GM19372 (cell line): ENCODE measurements at regions not wholly inside any gene's neighbourhood (a gene's known extent, or its start where the extent isn't known, plus 50 kb on each side); places are given as distances from the start of the nearest gene placed in this dataset.
"Not testable (repeated sequence)": the region's sequence is repeated elsewhere in the genome, so short reads cannot be mapped to it uniquely, and the experiment has no call there.

ENCODE experiments used
- ATAC-seq: cut with Tn5 transposase; IDR thresholded peaks from one replicate; pipeline ENCODE4 v1.9.1; 2021; ENCODE audit warnings: mild to moderate bottlenecking, low read depth, moderate library complexity; ENCODE audit not compliant: unreplicated experiment

DNA sequence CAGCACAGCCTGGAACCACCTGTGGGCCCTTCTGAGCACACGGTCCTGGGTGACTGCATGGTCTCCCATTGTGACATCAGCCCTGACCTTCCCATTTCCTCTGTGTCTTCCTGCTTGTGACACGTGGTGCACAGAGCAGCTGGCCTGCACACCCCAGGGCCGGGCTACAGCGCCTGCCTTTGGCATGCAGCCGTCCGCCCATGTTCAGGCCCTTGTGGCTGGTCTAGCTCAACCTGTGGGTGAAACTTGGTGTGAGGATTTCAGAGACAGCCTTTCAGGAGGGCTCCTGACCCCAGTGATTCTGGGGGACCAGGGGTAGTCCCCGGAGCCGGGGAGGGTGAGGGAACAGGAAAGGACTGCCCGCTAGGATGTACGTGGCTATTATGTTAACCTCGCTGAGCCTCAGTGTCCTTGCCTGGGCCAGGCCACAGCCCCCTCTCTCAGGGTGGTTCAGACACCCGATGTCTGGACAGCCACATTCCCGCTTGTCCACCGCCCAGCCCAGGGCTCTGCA, 284.8 kb upstream of the HS6ST1 start:
- no peak for ATAC-seq

DNA sequence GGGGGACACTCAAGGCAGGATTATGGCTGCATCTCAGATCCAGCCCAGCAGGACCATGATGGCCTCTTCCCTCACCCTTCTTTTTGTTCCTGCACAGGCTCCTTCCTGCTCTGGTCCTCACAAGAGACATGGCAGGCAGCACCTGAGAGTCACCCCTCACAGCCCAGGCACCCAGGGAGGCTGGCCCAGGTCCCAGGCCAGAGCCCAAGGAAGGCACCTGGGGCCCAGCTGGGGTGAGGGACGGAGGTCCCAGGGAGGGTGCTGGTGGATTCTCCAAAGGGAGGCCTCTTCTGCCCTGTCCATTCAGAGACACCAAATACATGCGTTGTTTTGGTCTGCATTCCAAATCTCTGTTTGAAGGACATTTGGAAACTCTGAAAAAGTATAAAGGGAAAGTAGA, 285.4 kb upstream of the HS6ST1 start:
- no peak for ATAC-seq

DNA sequence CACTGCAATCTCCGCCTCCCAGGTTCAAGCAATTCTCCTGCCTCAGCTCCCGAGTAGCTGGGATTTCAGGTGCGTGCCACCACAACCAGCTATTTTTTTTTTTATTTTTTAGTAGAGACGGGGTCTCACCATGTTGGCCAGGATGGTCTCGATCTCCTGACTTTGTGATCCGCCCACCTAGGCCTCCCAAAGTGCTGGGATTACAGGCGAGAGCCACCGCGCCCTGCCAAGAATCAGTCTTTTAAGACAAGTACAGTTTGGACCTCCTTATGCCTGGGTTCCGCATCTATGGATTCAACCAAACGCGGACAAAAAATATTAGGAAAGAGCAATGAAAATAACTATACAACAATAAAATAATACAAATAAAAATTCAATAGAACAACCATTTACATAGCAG, 285.9 kb upstream of the HS6ST1 start:
- not testable (repeated sequence) for ATAC-seq

DNA sequence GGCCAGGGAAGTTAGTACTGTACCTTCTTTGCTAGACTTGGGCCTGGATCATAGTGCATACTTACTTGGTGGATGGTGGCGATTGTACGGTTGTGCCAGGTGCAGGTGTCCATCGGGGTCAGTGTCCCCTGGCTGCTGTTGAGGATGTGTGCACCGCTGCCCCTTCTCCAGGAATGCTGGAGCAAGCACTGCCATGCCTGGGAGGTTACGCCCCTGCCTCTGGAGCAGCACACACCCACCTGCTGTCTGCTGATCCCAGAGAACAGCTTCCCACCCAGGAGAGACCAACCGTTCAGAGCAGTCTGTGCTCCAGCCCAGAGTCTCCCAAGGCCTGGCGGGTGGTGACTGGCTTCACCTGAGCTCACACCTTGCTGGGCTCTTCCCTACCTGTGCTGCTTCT, 286.8 kb upstream of the HS6ST1 start:
- no peak for ATAC-seq

DNA sequence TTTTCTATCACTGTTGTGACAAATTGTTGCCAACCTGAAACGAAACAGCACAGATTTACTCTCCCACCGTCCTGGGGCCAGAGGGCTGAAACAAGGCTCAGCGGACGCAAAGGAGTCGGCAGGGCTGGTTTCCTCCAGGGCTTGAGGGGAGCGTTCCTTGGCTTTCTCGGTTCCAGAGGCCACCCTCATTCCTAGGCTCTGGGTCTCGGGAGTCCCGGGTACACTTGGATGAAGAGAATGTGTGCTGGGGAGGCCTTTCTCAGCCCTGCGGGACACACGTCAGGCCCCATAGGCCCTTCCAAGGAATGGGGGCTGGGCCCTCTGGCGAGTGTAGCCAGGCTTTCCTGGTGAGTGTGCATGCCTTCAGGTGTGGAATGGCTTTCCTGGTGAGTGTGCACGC, 287.3 kb upstream of the HS6ST1 start:
- no peak for ATAC-seq

DNA sequence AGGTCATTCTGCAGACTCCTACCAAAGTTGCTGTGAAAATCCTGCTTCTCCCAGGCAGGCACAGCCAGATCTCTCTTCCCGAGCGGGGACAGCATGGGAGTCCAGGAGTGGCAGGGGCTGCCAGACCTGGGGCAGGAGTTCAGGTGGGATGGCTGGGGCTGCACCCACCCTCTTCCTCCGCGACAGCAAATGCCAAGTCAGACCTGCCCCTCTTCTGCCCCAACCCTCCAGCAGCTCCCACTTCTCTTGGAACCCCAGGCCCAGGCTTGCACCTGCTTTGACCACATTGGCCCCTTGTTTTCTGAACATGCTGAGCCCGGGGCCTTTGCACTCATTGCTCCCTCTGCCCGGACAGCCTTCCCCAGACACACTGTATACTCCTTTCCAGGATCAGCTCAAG, 288.2 kb upstream of the HS6ST1 start:
- no peak for ATAC-seq

DNA sequence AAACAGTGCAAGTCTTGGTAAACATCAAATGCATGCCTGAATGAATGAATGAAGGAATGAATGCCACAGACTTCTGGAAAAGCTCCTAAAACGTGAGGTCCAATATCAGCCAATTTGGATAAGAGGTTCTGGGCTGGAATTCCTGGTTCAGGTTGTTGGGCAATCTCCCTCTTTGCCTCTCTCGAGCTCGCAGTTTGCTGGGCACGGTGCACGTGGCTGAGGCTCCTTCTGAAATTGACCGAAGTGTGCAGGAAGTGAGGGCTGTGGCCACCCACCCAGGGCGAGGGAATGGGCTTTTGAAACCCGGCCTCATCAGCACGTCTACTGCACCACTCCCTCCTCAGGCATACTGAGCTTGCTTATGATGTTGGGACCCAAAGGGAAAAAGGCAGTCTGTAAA, 288.8 kb upstream of the HS6ST1 start:
- ATAC-seq, result no peak

DNA sequence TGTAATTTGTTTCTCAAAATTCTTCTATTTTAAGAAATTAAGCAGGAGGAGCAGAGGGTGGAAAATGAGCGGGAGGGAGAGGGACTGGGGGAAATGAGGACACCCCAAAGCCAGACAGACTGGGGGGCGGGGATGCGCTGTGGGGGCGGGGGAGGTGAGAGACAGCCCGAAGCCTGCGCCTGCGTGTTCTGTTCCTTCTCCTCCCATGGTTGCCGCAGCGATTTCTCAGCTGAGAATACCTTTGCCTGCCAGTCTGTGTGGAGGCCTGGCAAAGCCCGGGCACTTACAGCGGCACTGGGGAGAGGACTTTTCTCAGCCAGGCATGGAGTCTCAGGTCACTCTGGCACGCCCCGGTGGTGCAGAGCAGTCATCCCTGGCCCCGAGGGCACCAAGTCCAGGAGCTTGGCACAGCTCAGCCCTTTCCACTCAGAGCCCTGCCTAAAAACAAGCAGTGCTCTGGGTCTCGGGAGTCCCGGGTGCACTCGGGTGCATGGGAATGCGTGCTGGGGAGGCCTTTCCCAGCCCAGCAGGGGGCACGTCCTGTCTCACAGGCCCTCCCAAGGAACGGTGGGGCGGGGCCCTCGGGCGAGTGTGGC, 289.3 kb upstream of the HS6ST1 start:
- ATAC-seq, result no peak

DNA sequence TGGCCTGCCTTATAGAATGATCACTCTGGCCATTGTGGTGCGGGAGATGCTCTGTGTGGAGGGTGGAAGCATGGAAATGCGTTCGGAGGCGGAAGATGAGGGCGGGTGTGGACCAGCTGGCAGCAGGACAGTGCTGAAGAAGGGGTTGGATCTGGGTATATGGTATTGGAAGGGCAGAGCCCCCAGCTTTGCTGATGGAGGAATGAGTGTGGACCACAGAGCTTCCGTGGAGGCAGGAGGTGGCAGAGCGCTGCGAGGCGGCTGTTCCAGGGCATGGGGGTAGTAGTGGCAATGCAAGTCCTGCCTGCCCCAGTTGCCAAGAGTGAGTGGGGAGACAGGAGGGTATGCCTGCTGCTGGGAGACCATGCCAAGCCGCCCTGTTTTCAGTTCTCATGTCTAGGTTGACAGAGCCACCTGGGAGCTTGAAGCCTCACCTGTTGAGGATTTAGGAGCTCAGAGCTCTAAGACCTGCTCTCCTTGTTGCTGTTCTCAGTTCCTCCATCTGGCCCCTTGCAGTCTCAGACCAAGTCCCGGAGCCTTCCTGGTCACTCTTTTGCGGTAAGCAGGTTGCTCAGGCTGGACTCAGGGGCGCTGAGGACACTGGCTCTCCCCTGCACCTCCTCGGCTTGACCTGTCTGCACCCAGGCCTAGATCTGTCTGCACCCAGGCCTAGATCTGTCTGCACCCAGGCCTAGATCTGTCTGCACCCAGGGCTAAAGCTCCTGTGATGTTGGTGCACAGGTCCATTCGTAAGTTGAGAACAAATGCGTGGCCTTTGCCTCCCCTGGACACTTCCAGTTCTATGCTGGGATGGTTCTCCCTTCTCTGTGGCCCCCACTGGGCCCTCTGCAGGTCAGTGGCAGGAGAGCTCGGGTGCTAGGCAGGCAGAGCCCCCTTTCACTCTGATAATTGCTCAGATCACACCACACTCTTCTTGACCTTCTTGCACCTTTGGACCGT, 290.5 kb upstream of the HS6ST1 start:
- ATAC-seq, result no peak

DNA sequence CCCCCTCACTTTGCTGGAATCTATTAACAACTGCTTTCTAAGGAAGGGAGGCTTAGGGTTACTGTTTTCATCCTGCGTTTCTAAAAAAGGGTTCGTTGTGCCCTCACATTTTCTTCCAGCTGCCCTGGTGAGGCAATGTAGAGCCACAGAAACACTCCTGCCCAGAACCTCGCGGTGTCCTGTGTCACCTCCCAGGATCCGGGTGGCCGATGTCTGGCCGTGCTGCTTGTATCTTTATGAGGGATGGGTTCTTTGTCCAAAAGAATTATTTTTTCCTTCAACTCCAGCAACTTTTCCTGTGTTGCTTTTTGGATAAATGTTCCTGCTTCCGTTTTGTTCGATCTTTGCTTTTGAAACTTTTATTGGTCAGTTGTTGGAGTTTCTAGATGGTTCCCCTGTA, 291.8 kb upstream of the HS6ST1 start:
- no peak for ATAC-seq

DNA sequence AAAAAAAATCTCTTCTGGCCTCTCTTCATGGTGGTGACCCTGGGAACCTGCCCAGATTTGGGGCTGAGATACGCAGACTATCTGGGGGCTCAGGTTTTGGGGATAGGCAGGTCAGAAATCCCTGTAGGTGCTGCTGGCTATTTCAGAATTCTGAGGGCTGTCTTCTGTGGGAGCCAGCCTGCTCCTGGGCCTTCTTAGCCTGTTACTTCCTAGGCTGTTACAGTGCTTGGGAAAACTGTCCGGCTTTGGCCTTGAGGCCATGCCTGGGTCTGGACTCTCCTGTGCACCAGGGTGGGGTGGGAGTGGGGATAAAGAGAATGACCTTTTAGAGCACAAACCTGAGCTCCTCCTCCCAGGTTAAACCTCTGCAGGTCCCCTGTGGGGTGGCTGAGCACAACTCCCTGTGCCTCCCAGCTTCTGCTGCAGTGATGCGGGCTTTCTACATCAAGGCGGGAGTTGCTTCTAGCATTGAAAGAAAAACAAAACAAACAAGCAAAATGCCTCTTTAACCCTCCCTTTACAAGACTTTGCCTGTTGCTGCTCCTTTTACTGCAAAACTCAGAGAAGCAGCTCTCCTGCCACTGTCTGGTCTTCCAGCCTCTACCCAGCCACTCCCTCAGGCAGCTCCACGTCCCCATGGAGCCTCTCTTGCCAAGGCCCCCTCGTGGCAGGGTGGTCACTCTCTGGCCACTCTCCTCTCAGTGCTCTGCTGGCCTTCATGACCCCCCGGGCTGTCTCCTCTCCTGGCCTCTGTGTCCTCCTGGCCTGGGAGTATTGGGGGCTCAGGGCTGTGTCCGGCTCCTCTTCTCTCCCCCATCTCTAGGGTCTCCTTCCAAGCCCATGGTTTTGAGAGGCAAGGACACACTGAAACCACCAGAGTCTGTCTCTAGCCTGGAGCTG, 293.0 kb upstream of the HS6ST1 start:
- ATAC-seq, result no peak

DNA sequence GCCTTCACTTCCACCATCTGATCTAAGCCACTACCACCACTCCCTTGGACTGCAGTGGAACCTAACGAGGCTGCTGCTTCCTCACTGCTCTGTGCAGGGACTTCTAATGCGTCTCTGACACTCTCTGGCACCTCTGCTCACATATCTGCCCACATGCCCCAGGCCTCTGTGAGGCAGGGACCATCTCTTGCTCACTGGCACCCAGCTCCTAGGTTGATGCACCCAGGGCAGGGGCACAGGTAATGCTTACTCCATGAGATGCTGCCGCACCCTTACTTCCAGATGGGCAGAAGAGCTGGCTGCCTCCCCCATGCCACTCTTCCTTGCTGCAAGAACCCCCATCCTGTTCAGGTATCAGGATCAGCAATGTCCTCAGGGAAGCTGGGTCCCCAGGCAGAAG, 294.0 kb upstream of the HS6ST1 start:
- ATAC-seq, result no peak

DNA sequence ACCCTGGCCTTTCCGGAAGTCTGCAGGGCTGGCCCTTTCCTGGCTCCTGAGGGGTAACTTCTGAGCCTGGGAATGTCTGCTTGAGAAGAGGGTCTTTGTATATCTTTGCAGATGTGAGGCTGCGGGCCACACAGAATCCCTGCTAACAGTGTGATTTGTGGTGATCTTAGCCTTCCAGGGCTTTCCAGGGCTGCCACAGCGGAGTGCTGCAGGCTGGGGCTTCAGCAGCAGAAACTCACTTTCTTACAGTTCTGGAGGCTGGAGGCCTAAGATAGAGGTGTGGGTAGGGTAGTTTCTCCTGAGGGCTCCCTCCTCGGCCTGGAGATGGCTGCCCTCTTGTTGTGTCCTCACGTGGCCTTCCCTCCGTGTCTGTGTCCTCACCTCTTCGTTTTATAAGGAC, 294.7 kb upstream of the HS6ST1 start:
- no peak for ATAC-seq

DNA sequence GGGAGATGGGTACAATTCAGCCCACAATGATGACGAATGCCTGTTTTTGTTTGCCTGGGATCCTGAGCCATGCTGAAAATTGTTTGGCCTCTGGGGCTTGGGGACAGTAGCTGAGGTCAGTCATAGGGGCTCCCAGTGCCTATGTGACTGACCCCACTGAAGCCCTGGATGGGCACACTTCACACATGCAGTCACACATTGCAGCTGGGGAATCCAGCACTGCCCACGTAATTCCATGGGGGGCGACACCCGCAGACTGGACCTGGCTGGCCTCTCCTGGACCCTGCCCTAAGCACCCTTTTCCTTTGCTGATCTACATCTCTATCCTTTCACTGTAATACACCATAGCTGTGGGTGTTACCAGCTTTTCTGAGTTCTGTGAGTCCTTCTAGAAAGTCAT, 295.2 kb upstream of the HS6ST1 start:
- no peak for ATAC-seq

DNA sequence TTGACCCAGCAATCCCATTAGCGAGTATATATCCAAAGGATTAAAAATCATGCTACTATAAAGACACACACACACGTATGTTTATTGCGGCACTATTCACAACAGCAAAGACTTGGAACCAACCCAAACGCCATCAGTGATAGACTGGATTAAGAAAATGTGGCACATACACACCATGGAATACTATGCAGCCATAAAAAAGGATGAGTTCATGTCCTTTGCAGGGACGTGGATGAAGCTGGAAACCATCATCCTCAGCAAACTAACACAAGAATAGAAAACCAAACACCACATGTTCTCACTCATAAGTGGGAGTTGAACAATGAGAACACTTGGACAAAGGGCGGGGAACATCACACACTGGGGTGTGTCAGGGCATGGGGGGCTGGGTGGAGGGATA, 296.2 kb upstream of the HS6ST1 start:
- ATAC-seq, result not testable (repeated sequence)

DNA sequence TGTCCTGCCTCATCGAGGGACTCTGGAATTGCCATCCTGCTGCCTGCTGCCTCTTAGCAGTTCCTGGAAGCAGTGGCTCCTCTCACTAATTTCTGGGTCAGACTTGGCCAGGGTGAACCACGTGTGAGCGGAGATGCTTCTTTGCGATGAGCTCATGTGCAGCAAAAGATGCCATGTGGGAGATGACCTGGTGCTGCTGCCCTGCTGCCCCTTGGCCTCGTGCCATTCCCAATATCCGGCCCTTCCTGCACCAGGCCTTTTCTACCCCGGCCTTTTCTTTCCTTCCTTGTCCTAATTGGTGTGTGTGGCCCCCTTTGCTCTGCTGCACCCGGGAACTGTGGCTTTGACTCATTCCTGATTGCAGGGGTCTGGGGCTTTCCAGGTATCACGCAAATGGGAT, 296.9 kb upstream of the HS6ST1 start:
- ATAC-seq, result no peak

DNA sequence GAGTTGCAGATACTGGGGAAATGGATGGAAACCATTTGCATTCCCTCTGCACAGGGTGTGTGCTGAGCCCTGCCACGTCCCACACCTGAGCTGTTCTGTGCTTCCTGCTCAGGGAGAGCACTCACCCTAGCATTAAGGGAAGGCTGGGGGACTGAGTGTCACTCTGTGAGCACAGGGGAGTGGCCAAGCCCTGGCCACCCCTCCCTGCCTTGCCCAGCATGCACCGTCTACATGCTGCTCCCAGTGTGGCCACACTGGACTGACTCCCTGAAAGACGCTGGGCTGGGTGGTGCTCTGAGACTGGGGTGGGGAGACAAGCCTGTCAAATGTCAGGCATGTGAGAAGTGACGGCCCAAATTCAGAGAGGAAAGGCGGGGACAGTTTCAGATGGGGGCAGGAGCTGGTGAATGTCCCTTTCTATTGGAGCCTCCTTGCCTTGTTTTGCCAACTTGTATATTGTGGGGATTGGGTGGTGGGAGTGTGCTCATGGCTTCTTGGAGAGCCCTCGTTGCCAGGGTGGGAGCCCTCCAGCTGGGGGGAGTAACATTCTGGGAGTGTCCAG, 298.4 kb upstream of the HS6ST1 start:
- no peak for ATAC-seq

DNA sequence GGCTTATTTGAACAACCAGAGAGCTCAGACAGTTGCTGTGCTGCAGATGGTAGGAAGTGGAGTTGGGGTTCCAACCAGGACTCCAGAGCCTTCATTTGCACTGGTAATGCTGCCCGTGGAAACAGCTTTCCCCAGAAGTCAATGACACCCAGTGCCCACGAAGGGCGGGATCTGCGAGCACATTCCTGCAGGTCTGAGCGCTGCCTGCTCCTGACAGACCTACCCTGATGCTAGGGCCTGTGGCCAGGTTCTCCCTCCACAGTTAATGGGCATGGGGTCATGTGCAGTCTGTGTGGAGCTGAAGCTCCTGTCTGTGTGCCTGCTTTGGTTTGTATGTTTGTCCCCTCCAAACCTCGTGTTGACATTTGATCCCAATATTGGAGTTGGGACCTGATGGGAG, 299.0 kb upstream of the HS6ST1 start:
- ATAC-seq, result no peak

DNA sequence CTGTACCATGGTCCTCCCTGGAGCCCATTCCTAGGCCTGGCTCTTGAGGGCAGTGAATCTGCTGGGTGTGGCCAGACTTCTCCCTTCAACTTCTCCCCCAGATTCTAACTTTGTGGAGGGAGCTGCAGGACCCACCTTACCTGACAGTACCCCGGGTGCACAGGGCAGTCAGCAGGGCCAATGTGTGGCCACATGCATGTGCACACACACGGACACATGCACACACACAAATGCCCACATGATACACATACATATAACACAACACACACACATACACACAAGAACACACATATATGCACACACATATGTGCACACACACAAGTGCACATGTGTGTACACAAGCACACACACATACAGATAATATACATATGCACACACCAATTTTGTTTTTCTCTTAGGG, 300.0 kb upstream of the HS6ST1 start:
- ATAC-seq, result no peak

DNA sequence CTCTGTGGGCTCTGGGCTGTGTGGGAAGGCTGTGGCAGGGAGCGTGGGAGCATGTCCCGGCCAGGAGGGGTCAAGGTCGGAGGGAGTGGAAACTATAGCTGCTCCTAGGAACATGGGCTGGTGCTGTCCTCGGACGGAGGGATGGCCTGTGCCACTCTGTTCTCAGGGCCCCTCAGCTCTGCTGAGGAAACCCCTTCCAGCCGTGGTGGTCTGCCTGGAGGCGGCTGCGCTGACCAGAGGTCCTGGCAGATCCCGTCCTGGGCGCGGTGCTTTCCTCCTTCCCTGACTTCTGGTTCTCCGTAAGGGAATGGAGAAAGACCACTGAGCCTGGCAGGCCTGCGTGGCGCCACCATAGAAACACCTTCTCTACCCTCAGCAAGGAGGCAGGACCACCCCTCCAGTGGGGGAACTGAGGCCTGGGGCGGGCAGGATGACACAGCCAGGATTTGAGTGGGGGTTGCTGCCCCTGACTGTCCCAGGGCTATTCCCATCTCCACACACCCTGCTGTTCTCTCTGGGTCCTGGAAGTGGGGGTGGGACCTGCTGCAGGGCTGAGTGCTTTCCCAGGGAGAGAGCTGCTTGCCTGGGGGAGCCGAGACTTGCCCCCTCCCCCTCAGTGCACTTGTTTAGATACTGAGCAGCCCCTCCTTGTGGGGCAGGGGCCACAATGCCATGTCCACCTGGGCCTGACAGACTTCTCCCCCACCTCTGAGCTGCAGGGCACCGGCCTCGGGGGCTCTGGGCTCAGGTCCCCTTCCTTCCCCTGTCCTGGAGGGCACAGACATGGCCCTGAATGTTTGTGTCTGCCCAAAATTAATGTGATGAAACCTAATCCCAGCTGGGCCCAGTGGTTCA, 301.0 kb upstream of the HS6ST1 start:
- ATAC-seq, result no peak
